ENCODE measurements at regions not wholly inside any gene's neighbourhood (a gene's known extent, or its start where the extent isn't known, plus 50 kb on each side); places are given as distances from the start of the nearest gene placed in this dataset.

DNA sequence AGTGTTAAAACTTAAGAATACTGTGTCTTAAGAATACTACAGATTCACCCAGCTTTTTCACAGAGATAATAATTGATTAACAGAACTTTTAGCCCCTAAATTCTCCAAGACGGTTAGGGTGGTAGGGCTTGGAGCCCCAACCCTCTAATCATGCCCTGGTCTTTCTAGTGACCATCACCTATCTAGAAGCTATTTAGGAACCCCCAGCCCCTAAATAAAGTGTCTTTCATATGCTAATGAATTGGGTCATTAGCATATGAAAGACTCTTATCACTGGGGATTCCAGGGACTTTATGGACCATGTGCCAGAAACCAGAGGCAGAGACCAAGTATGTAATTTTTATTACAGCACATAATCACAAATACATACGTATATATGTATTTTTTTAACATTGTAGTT, 999.7 kb upstream of the RAG2 start:
- Histone ChIP-seq H3K4me3 (ENCODE audit: low read depth, low read length) (no peak overlapping the region), H3K36me3 (no peaks in the 10 kb centered on the region), H3K27ac (no peak overlapping the region), H3K9me3 (ENCODE audit: severe bottlenecking) (no peaks in the 10 kb centered on the region), H3K27me3 (ENCODE audit: insufficient read depth, low read depth, severe bottlenecking) (no peaks in the 10 kb centered on the region)
- TF ChIP-seq CTCF (IDR thresholded peaks at IDR 0.05; ENCODE audit: low read depth, low read length): no peak
- DNase-seq: no peak

GRCh38 chr11:37595845-37596244, 997.8 kb upstream of the RAG2 start:
- DNase-seq: no peak
- Histone ChIP-seq H3K4me3 (ENCODE audit: low read depth, low read length) (no peak overlapping the region), H3K36me3 (no peaks in the 10 kb centered on the region), H3K9me3 (ENCODE audit: severe bottlenecking) (no peaks in the 10 kb centered on the region), H3K27me3 (ENCODE audit: insufficient read depth, low read depth, severe bottlenecking) (no peaks in the 10 kb centered on the region), H3K27ac (no peak overlapping the region)
- TF ChIP-seq CTCF (IDR thresholded peaks at IDR 0.05; ENCODE audit: low read depth, low read length): no peak

- no peak for TF ChIP-seq CTCF (IDR thresholded peaks at IDR 0.05; ENCODE audit: low read depth, low read length)
- no peaks in the 10 kb centered on the region for H3K36me3 ChIP-seq
- DNase-seq: no peak
- no peaks in the 10 kb centered on the region for H3K9me3 ChIP-seq (ENCODE audit: severe bottlenecking)
- no peak overlapping the region for H3K27ac ChIP-seq
- H3K27me3 ChIP-seq (ENCODE audit: insufficient read depth, low read depth, severe bottlenecking): no peaks in the 10 kb centered on the region
- no peak overlapping the region for H3K4me3 ChIP-seq (ENCODE audit: low read depth, low read length)
Observed at GRCh38 chr11:37574361-37574760, 976.3 kb upstream of the RAG2 start.

DNA sequence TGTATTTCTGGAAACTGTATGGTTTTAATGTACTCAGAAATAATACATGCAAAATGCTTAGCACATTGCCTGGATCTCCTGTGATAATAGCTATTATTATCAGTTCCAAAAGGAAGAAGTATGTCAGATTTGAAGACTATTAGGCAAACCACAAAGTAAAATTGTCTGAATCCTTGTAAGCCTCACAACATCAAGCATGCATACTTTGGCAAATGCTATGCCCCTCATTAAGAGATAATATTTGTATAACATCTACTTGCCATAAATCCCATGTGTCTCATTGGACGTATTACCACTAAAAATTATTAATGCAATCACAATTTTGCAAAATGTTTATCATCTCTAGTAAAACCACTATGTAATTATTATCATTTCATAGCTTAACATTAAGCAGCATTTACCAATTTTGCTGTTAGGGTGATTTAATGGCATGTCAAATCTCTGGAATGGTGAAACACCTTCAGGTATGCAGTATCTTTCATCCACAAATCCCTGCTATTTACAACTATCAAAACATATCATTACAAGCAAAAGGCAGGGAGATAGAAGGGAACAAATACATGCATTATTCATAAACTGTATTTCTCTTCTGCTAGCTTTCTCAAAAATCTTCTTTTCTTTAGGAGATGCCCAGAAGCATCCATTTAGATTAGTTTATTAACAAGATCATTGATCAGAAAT, 974.6 kb upstream of the RAG2 start:
- no peaks in the 10 kb centered on the region for H3K36me3 ChIP-seq
- H3K27me3 ChIP-seq (ENCODE audit: insufficient read depth, low read depth, severe bottlenecking): no peaks in the 10 kb centered on the region
- no peak overlapping the region for H3K4me3 ChIP-seq (ENCODE audit: low read depth, low read length)
- DNase-seq: no peak
- no peak overlapping the region for H3K27ac ChIP-seq
- H3K9me3 ChIP-seq (ENCODE audit: severe bottlenecking): no peaks in the 10 kb centered on the region
- no peak for TF ChIP-seq CTCF (IDR thresholded peaks at IDR 0.05; ENCODE audit: low read depth, low read length)

- no peak for TF ChIP-seq CTCF (IDR thresholded peaks at IDR 0.05; ENCODE audit: low read depth, low read length)
- Histone ChIP-seq H3K9me3 (ENCODE audit: severe bottlenecking) (no peaks in the 10 kb centered on the region), H3K4me3 (ENCODE audit: low read depth, low read length) (no peak overlapping the region), H3K27ac (no peak overlapping the region), H3K36me3 (no peaks in the 10 kb centered on the region), H3K27me3 (ENCODE audit: insufficient read depth, low read depth, severe bottlenecking) (no peaks in the 10 kb centered on the region)
- DNase-seq: no peak
Observed at GRCh38 chr11:37571246-37571645, 973.2 kb upstream of the RAG2 start.

DNA sequence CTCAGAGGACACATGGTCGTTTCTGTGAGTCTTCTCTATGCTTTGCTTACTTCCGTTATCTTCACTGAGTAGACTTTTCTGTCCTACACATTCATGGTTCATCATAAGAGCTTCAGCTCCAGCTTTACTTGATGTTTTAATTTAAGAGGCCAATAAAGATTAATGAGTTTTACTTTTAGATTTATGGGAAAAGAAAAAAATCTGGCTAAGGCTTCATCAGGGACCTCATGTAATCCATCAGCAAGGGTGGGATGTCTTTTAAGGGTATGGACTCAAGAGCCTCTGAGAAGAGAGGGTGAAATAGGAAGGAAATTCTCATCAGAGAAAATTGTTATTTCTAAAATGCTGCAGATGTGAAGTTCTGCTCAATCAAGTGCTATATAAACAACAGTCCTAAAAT, 963.0 kb upstream of the RAG2 start:
- H3K9me3 ChIP-seq (ENCODE audit: severe bottlenecking): no peaks in the 10 kb centered on the region
- no peak for DNase-seq
- H3K27ac ChIP-seq: no peak overlapping the region
- no peak overlapping the region for H3K4me3 ChIP-seq (ENCODE audit: low read depth, low read length)
- H3K36me3 ChIP-seq: no peaks in the 10 kb centered on the region
- H3K27me3 ChIP-seq (ENCODE audit: insufficient read depth, low read depth, severe bottlenecking): no peaks in the 10 kb centered on the region
- no peak for TF ChIP-seq CTCF (IDR thresholded peaks at IDR 0.05; ENCODE audit: low read depth, low read length)
